Astrocyte of the cerebellum (primary cell): ENCODE measurements at regions not wholly inside any gene's neighbourhood (a gene's known extent, or its start where the extent isn't known, plus 50 kb on each side); places are given as distances from the start of the nearest gene placed in this dataset.
"Not testable (repeated sequence)": the region's sequence is repeated elsewhere in the genome, so short reads cannot be mapped to it uniquely, and the experiment has no call there.

Experiments
- DNase-seq: peaks from one replicate; pipeline ENCODE4 v3.0.0-alpha.2; 2011; ENCODE audit warnings: low read depth
- H3K4me3 ChIP-seq: 2 replicates; pipeline ENCODE4 v1.5.1; 2011; ENCODE audit warnings: mild to moderate bottlenecking, low read depth, low read length, moderate library complexity
- in situ Hi-C: cut with HindIII; loops from 2 replicates; pipeline ENCODE4 v1.10.0; 2017; ENCODE audit warnings: low sequenced_read_pairs

DNA sequence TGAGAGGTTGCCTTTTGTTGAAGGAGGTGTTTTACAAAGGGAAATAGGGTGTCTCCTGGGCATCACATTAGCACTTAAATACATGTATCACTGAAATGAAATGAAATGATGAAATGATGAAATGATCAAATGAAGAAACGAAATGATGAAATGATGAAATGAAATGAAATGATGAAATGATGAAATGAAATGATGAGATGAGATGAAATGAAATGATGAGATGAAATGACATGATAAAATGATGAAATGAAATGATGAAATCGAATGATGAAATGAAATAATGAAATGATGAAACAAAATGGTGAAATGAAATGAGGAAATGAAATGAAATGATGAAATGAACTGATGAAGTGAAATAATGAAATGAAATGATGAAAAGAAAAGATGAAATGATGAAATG lies 137.6 kb upstream of the ERV3-1 start:
- in situ Hi-C loops, DNase-seq, H3K4me3 ChIP-seq: not testable (repeated sequence)

DNA sequence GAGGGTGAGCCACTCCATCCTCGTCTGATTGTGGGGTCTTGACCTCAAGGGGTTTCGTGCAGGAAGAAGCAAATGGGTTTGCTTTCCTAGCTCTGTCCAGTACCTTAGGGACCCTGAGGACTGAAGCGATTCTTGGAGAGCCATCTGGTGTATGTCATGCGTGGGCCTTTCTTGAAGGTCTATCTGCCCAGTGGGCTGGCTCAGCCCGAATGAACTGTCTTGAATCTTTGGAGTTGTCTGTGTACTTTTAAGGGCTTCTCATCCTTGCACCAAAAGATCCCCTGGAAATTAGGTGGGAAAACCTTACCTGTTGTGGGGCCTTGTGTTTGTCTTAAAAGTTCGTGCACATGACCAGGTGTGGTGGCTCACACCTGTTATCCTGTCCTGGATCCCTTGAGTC lies 135.4 kb upstream of the ERV3-1 start:
- H3K4me3 ChIP-seq, in situ Hi-C loops, DNase-seq: not testable (repeated sequence)

DNA sequence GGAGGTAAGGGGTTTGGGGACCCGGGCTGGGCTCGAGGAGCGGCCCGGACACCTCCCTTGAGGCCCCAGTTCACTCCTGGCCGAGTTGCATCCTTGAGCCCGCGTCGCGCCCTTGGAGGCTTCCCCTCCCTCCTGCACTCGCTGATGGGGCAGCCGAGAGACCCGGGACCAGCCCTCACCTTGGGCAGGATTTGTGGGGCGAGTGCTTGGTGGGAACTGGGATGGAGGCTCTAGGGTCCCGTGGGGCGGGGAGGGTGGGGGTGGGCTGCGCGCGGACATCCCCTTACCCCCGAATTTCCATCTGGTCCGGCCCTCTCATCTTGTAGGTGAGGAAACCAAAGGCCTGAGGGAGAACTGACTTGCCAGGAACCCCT lies 134.9 kb upstream of the ERV3-1 start:
- in situ Hi-C loops, DNase-seq: not testable (repeated sequence)

DNA sequence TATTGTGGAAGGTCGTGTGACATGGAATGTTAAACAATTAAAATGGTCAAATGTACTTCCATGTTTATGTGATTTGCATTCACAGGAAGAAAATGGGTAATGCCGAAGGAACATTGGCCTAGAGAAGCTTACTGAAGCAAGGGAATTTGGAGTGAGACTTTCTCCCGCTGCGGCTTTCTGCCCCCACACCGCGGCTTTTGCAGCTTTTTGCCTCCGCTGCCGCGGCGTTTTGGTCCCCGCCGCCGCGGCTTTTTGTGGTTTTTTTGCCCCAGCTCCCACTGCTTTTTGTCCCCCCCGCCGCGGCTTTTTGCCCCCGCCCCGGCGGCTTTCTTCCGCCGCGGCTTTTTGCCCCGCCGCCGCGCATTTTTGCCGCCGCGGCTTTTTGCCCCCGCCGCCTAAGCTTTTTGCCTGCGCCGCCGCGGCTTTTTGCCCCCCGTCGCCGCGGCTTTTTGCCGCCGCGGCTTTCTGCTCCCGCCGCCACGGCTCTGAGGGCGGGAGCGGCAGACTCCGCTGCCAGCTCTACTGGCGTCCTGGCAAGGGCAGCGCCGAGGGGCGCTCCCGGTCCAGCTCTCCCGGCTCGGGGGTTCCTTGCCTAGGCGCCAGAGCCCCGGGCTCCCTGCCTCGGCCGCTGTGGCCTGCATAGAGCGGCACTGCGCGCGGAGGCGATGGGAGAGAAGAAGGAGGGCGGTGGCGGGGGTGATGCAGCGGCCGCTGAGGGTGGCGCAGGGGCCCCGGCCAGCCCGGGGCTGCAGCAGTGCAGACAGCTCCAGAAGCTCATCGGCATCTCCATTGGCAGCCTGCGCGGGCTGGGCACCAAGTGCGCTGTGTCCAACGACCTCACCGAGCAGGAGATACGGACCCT lies 134.3 kb upstream of the ERV3-1 start:
- in situ Hi-C loops, DNase-seq: not testable (repeated sequence)
- H3K4me3 ChIP-seq, result peak overlapping the region; percentile 34

More for the DNA sequence above, 134.9 kb upstream of the ERV3-1 start:
- H3K4me3 ChIP-seq, result not testable (repeated sequence)

DNA sequence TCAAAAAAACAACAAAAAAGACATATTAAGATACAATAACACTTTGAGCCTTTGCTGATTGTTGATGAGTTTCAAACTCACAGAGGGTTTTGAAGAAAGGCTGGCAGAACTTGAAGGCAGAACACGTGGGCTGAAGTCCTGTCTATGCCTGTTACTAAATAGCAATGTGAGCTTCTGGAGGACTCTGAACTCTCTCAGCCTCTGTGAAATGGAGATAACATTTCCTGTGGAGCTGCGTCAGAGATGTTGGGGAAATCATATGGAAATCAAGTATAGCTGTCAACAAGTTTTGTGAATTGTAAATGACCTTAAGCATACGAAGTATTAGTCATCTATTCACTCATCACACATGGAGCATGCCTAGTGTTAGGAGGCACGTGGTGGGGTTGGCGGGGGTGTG lies 130.4 kb upstream of the ERV3-1 start:
- DNase-seq, in situ Hi-C loops, H3K4me3 ChIP-seq: not testable (repeated sequence)

DNA sequence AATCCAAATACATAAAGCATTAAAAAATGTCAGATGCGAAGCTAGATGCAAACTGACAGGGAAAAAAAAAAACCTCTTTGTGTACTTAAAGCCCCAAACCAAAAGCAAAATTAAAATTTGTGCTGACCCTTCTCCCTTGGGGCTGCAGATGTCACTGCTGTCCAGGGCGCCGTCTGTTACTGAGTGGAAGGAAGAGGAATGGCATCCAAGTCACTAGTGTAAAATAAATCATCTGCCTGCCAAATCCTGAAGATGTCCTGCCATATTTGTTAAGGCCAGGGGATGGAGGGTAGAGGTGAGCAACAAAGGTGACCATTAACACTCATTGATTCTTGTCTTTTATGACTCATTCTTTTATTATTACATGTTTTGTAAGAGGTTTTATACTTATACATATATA lies 126.6 kb upstream of the ERV3-1 start:
- H3K4me3 ChIP-seq, DNase-seq, in situ Hi-C loops: not testable (repeated sequence)

DNA sequence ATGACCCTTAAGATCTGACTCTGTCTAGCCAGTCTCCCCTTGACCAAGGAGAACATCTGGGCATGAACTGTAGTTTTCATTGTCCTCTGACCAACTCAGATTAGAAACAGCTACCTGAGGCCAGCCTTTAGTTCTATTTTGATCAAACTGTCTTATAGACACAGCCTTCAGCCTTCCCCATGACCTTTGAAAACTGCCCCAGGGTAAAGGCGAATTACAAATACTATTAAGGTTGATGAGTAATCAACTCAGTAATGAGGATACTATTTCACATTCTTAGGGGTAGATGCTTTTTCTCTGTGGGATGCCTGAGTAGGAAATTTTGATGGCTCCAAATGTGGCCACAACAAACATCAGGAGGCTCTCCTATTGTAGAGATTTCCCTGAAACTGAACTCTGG lies 125.8 kb upstream of the ERV3-1 start:
- DNase-seq, in situ Hi-C loops, H3K4me3 ChIP-seq: not testable (repeated sequence)

GRCh38 chr7:65127364-65127763 lies 120.9 kb upstream of the ERV3-1 start:
- in situ Hi-C loops, DNase-seq, H3K4me3 ChIP-seq: not testable (repeated sequence)

DNA sequence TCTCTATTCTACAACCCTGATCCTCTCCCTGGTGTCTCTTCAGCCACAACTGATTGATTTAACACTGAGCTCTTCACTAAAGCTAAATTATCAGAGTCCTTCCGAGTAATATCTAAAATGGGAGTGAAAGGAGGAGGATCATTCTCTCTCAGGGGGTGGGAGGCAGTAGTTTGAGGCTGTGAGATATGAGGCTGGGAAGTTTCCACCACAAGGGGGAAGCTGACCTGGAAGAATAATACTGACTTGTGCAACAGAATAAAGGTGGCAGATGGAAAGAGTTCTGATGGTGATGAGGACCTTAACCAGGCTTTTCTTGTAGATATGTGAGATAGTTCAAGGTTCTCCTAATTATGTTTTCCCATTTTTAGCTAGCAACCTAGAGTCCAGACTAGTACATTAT lies 118.1 kb upstream of the ERV3-1 start:
- H3K4me3 ChIP-seq, in situ Hi-C loops, DNase-seq: not testable (repeated sequence)

DNA sequence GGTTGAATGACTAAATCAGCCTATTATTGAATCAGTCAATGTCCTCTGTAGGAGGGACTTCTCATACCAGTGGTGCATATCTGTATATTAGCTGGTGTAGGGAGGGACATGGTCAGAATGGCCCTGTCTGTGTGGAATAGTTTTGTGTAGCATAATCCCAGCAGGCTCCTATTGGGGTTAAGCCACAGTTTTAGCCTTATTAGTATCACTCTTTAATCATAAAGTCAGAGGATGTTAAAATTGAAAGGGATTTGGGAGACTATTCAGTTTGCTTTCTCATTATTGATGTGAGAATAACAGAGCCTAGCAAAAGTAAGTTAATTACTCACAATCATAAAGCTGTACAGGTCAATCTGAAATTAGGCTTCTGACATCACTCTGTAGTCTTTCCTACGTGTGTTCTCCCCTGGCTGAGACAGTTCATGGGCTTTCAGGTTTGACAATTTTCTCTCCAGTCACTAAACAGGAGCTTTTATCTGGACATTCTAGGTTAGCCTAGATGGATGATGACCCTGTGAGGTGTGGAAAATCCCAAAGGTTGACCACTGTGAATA lies 99.2 kb upstream of the ERV3-1 start:
- H3K4me3 ChIP-seq, in situ Hi-C loops, DNase-seq: not testable (repeated sequence)

DNA sequence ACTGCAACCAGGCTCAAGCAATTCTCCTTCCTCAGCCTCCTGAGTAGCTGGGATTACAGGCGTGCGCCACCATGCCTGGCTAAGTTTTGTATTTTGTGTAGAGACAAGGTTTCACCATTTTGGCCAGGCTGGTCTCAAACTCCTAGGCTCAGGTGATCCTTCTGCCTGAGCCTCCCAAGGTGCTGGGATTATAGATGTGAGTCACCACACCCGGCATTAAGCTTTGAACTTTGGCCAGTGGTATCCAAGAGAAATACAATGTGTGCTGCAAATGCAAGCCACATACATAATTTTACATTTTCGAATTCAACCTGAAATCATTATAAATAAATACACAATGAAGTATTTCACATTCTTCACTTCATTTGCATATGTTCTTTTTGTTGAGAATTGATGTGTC lies 94.0 kb upstream of the ERV3-1 start:
- H3K4me3 ChIP-seq, in situ Hi-C loops, DNase-seq: not testable (repeated sequence)

- DNase-seq, in situ Hi-C loops: not testable (repeated sequence)
- peak overlapping the region; percentile 62 for H3K4me3 ChIP-seq
Measured at GRCh38 chr7:65081669-65082055, 75.2 kb upstream of the ERV3-1 start.

DNA sequence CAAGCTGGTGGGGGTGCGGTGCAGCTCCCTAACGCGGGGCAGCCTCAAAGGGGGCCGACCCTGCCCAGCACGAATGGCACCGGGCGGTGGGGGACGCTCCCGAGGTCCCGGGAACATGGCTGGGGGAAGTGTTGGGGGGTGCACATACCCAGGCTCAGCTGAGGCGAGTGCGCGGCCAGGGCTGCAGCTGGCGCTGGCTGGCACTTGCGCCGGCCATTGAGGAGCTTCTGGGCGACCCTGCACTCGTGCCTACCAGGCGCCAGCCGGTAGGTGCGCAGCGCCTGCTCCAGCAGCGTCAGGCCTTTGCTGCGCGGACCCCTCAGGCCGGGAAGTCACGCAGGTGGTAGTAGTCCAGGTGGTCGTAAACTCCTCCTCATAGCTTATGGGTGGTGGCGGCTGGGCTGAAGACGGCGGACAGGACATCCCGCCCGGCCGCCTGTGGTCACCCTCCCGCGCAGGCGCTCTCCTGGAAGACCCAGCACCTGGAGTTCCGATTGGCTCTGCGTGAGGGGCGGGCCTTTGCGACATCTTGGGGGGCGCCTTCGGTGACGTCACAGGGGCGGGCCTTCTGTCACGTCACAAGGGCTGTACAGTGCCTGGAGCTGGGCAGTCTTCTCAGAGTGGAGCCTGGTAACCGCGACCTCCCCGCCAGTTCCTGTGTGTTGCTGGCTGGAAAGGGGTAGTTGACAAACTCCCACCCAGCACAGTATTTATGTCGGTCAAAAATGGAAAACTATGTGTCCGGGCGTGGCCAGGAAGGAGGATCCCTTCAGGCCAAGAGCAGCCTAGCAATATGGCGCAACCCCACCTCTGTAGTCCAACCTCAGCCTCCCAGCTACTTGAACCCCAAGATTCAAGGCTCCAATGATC lies 74.5 kb upstream of the ERV3-1 start:
- H3K4me3 ChIP-seq, result peak overlapping the region; percentile 62
- in situ Hi-C loops, result not testable (repeated sequence)
- peak; percentile 88 for DNase-seq

DNA sequence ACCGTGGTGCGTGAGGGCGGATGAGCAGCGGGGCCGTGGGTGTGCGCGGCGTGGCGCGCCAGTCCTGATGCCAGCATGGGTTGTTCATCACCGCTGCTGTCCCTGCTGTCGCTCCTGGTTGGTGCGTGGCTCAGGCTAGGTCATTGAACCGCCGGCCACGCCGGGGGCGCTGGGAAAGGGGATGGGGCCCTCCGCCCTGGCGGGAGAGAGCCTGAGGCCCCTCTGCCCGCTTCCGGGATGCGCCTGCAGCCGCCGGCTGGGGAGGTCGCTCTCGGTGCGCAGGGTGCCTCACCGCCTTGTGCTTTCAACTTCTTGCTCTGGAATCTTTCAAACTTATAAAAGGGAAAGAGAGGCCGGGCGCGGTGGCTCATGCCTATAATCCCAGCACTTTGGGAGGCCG lies 68.5 kb upstream of the ERV3-1 start:
- in situ Hi-C loops, H3K4me3 ChIP-seq, DNase-seq: not testable (repeated sequence)

GRCh38 chr7:65073160-65073559 lies 66.7 kb upstream of the ERV3-1 start:
- in situ Hi-C loops, DNase-seq, H3K4me3 ChIP-seq: not testable (repeated sequence)

GRCh38 chr7:65071854-65072431 lies 65.5 kb upstream of the ERV3-1 start:
- in situ Hi-C loops, DNase-seq, H3K4me3 ChIP-seq: not testable (repeated sequence)

DNA sequence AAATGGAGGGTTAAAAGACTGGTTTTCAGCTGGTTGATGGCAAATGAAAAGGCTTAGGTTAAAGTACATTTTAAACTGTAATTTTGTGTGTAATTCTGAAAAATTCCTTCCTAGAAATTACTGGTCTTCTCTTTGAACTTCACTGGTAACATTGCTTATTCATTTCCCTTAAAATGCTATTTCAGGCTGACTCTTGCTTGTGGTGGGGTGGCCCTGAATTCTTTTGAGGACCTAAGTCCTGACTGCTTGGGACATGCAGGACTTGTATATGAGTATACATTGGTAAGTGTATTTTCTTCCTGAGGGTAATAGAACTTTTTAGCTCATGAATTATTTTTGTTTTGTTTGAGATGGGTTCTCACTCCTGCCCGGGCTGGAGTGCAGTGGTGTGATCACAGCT lies 63.0 kb upstream of the ERV3-1 start:
- in situ Hi-C loops, DNase-seq, H3K4me3 ChIP-seq: not testable (repeated sequence)
